ENCODE measurements at regions not wholly inside any gene's neighbourhood (a gene's known extent, or its start where the extent isn't known, plus 50 kb on each side); places are given as distances from the start of the nearest gene placed in this dataset.

GRCh38 chr9:109934857-109935215 is 154.8 kb downstream of the PALM2AKAP2 start:
- Histone ChIP-seq H3K27ac (no peak overlapping the region), H3K36me3 (no peaks in the 10 kb centered on the region)
- no peak for DNase-seq

GRCh38 chr9:109935406-109936087 is 155.5 kb downstream of the PALM2AKAP2 start:
- no peak for DNase-seq
- no peak overlapping the region for H3K27ac ChIP-seq
- no peaks in the 10 kb centered on the region for H3K36me3 ChIP-seq
- no peaks in the 10 kb centered on the region for H3K9me3 ChIP-seq (ENCODE audit: severe bottlenecking)
- no peak for TF ChIP-seq CTCF (IDR thresholded peaks at IDR 0.05; ENCODE audit: low read depth, low read length)
- H3K4me3 ChIP-seq (ENCODE audit: low read depth, low read length), result no peak overlapping the region
- no peaks in the 10 kb centered on the region for H3K27me3 ChIP-seq (ENCODE audit: insufficient read depth, low read depth, severe bottlenecking)

More at GRCh38 chr9:109934857-109935215, 154.8 kb downstream of the PALM2AKAP2 start:
- no peaks in the 10 kb centered on the region for H3K27me3 ChIP-seq (ENCODE audit: insufficient read depth, low read depth, severe bottlenecking)
- no peaks in the 10 kb centered on the region for H3K9me3 ChIP-seq (ENCODE audit: severe bottlenecking)
- no peak overlapping the region for H3K4me3 ChIP-seq (ENCODE audit: low read depth, low read length)
- TF ChIP-seq CTCF (IDR thresholded peaks at IDR 0.05; ENCODE audit: low read depth, low read length), result no peak

GRCh38 chr9:109937861-109938453 is 158.0 kb downstream of the PALM2AKAP2 start:
- H3K27ac ChIP-seq, result no peak overlapping the region

GRCh38 chr9:109939698-109940342 is 159.8 kb downstream of the PALM2AKAP2 start:
- Histone ChIP-seq H3K27me3 (ENCODE audit: insufficient read depth, low read depth, severe bottlenecking) (no peaks in the 10 kb centered on the region), H3K4me3 (ENCODE audit: low read depth, low read length) (no peak overlapping the region), H3K9me3 (ENCODE audit: severe bottlenecking) (no peaks in the 10 kb centered on the region), H3K36me3 (no peaks in the 10 kb centered on the region), H3K27ac (no peak overlapping the region)
- no peak for TF ChIP-seq CTCF (IDR thresholded peaks at IDR 0.05; ENCODE audit: low read depth, low read length)
- DNase-seq, result no peak

More at GRCh38 chr9:109937861-109938453, 158.0 kb downstream of the PALM2AKAP2 start:
- TF ChIP-seq CTCF (IDR thresholded peaks at IDR 0.05; ENCODE audit: low read depth, low read length), result no peak
- H3K36me3 ChIP-seq, result no peaks in the 10 kb centered on the region
- H3K27me3 ChIP-seq (ENCODE audit: insufficient read depth, low read depth, severe bottlenecking), result no peaks in the 10 kb centered on the region
- DNase-seq, result no peak
- H3K9me3 ChIP-seq (ENCODE audit: severe bottlenecking), result no peaks in the 10 kb centered on the region
- H3K4me3 ChIP-seq (ENCODE audit: low read depth, low read length), result no peak overlapping the region

GRCh38 chr9:109940561-109940960 is 160.6 kb downstream of the PALM2AKAP2 start:
- Histone ChIP-seq H3K27ac (no peak overlapping the region), H3K36me3 (no peaks in the 10 kb centered on the region), H3K9me3 (ENCODE audit: severe bottlenecking) (no peaks in the 10 kb centered on the region), H3K27me3 (ENCODE audit: insufficient read depth, low read depth, severe bottlenecking) (no peaks in the 10 kb centered on the region), H3K4me3 (ENCODE audit: low read depth, low read length) (no peak overlapping the region)
- TF ChIP-seq CTCF (IDR thresholded peaks at IDR 0.05; ENCODE audit: low read depth, low read length), result no peak
- no peak for DNase-seq
